ENCODE measurements at regions not wholly inside any gene's neighbourhood (a gene's known extent, or its start where the extent isn't known, plus 50 kb on each side); places are given as distances from the start of the nearest gene placed in this dataset.
"Not testable (repeated sequence)": the region's sequence is repeated elsewhere in the genome, so short reads cannot be mapped to it uniquely, and the experiment has no call there.

DNA sequence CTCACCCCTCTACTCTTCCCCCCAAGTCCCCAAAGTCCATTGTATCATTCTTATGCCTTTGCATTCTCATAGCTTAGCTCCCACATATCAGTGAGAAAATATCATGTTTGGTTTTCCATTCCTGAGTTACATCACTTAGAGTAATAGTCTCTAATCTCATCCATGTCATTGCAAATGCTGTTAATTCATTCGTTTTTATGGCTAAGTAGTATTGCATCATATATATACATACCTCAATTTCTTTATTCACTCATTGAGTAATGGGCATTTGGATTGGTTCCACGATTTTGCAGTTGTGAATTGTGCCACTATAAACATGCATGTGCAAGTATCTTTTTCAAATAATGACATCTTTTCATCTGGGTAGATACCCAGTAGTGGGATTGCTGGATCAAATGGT is 596.3 kb upstream of the RBFOX1 start:
- H3K27me3 Mint-ChIP-seq (ENCODE audit: low read depth); H3K4me3 Mint-ChIP-seq; H3K4me1 Mint-ChIP-seq (ENCODE audit: low read depth); ATAC-seq; H3K36me3 Mint-ChIP-seq (ENCODE audit: insufficient read depth); DNase-seq: not testable (repeated sequence)
- H3K9me3 Mint-ChIP-seq = peaks cover 11% of the 10 kb centered on the region

GRCh38 chr16:6735631-6736030 is 597.0 kb upstream of the RBFOX1 start:
- H3K27me3 Mint-ChIP-seq (ENCODE audit: low read depth) = no peaks in the 10 kb centered on the region
- no peak for DNase-seq
- H3K4me3 Mint-ChIP-seq = no peak overlapping the region
- H3K4me1 Mint-ChIP-seq (ENCODE audit: low read depth) = no peaks in the 10 kb centered on the region
- H3K9me3 Mint-ChIP-seq = peaks cover 13% of the 10 kb centered on the region
- ATAC-seq = no peak
- no peaks in the 10 kb centered on the region for H3K36me3 Mint-ChIP-seq (ENCODE audit: insufficient read depth)

DNA sequence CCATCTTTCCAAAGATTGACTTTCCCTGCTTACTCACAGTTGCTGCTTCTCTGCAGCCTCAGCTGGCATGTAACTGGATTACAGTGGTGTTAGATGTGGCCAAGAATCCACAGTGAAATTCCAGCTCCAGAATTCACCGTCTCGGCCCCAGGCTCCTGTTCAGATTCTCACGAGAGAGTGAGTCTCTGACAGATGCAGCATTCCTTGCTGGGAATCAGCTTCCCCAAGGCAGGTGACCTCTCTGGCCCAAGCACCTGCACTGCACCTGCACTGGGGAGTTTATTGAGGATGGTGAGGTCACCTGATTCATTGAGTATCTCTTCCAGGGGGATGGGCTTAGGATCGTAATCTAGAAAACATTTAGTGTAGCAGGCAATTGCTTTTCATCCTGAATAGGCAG is 600.5 kb upstream of the RBFOX1 start:
- no peak overlapping the region for H3K4me3 Mint-ChIP-seq
- no peaks in the 10 kb centered on the region for H3K27me3 Mint-ChIP-seq (ENCODE audit: low read depth)
- H3K9me3 Mint-ChIP-seq = peaks cover 5% of the 10 kb centered on the region
- H3K4me1 Mint-ChIP-seq (ENCODE audit: low read depth) = no peaks in the 10 kb centered on the region
- ATAC-seq = no peak
- no peaks in the 10 kb centered on the region for H3K36me3 Mint-ChIP-seq (ENCODE audit: insufficient read depth)
- no peak for DNase-seq

GRCh38 chr16:6728381-6728780 is 604.3 kb upstream of the RBFOX1 start:
- Mint-ChIP-seq H3K4me3 (no peak overlapping the region), H3K9me3 (peaks cover 5% of the 10 kb centered on the region), H3K4me1 (ENCODE audit: low read depth) (no peaks in the 10 kb centered on the region), H3K27me3 (ENCODE audit: low read depth) (no peaks in the 10 kb centered on the region), H3K36me3 (ENCODE audit: insufficient read depth) (no peaks in the 10 kb centered on the region)
- ATAC-seq (no peak), DNase-seq (no peak)

DNA sequence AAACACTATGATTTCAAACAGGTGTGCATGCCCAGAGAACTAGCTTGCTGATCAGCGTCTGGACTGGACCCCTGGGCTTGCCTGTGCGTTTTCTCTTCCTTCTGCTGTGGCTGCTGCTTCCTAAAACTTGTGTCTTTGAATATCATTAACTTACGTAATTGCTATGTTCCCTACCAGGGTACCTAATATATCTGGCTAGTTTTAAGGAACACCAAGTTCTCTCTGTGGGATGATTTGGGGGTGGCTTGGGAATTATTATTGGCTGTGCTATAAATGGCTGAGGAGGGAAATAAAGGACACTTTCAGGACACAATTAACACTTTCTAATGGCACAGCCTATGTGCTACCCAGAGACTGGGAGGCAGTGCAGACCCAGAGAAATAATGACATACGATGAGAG is 606.0 kb upstream of the RBFOX1 start:
- Mint-ChIP-seq H3K4me1 (ENCODE audit: low read depth) (no peaks in the 10 kb centered on the region), H3K9me3 (peaks cover 5% of the 10 kb centered on the region), H3K27me3 (ENCODE audit: low read depth) (no peaks in the 10 kb centered on the region), H3K36me3 (ENCODE audit: insufficient read depth) (no peaks in the 10 kb centered on the region), H3K4me3 (no peak overlapping the region)
- DNase-seq = no peak
- no peak for ATAC-seq

DNA sequence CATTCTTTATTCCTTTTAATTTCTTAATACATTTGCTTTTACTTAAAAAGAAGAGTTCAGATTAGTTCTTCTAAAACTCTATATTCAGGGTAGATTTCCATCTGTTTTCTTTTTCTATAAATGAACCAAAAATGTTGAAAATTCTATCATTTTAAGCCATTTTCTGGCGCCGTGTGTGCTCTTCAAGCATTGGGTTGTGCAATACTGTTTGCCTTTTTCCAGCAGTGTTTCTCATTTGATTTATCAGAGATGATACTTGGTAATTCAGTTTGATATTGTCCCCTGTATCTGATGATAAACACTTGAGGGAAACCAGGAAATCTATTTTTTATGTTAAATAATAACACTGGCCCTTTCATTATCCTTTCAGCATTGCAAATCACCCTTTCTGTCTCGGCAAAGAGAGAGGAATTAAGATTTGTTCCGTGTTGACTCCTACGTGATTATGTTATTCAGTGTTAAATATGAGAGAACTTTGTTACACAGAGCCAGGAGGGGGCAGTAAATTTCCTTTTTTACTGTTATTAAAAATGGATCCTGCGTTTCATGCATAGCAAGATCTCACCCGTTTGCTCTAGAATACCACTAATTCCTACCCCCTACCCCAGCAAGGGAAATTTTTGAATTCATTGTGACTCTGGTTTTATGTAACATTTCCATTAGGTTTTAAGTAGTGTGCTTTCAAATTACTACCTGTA is 606.9 kb upstream of the RBFOX1 start:
- Mint-ChIP-seq H3K36me3 (ENCODE audit: insufficient read depth) (no peaks in the 10 kb centered on the region), H3K9me3 (peaks cover 2% of the 10 kb centered on the region), H3K27me3 (ENCODE audit: low read depth) (no peaks in the 10 kb centered on the region), H3K4me1 (ENCODE audit: low read depth) (no peaks in the 10 kb centered on the region), H3K4me3 (no peak overlapping the region)
- DNase-seq = no peak
- no peak for ATAC-seq

DNA sequence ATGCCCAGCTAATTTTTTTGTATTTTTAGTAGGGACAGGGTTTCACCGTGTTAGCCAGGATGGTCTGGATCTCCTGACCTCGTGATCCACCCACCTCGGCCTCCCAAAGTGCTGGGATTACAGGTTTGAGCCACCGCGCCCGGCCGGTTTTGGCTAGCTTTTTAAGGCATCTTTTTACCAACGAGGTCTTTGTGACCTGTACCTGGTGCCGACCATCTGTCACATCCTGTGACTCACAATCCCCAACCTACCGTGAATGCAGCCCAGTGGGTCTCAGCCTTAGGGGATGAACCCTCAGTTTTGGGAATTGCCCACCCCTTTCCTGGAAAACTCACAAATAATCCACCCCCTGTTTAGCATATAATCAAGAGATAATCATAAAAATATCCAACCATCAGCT is 607.4 kb upstream of the RBFOX1 start:
- H3K4me1 Mint-ChIP-seq (ENCODE audit: low read depth); ATAC-seq; H3K4me3 Mint-ChIP-seq; H3K27me3 Mint-ChIP-seq (ENCODE audit: low read depth); DNase-seq; H3K36me3 Mint-ChIP-seq (ENCODE audit: insufficient read depth); H3K9me3 Mint-ChIP-seq: not testable (repeated sequence)

GRCh38 chr16:6722786-6723185 is 609.9 kb upstream of the RBFOX1 start:
- DNase-seq = no peak
- no peak for ATAC-seq
- no peak overlapping the region for H3K4me3 Mint-ChIP-seq

DNA sequence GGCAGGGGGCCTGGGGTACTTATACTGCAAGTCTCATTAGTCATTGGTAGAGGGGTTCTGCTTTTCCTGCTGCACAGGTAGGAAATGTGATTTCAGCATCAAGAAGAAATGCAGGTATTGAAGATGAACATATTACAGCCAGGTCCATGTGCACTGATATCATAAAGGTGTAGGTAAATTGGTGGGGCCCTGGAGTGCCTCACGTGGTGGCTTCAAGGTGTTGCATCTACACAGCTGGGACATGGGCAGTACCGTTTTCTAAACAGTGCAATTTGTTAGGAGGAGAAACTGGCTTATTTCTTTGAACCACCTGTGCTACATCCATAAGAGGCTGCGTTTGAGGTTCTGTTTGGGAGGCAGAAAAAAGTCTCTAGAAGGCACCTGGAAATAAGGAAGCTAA is 618.1 kb upstream of the RBFOX1 start:
- ATAC-seq (no peak), DNase-seq (no peak)
- H3K36me3 Mint-ChIP-seq (ENCODE audit: insufficient read depth) = no peaks in the 10 kb centered on the region
- H3K27me3 Mint-ChIP-seq (ENCODE audit: low read depth) = no peaks in the 10 kb centered on the region
- H3K4me1 Mint-ChIP-seq (ENCODE audit: low read depth) = no peaks in the 10 kb centered on the region
- no peak overlapping the region for H3K4me3 Mint-ChIP-seq
- peaks cover 5% of the 10 kb centered on the region for H3K9me3 Mint-ChIP-seq

More at GRCh38 chr16:6722786-6723185, 609.9 kb upstream of the RBFOX1 start:
- Mint-ChIP-seq H3K27me3 (ENCODE audit: low read depth) (no peaks in the 10 kb centered on the region), H3K9me3 (peaks cover 10% of the 10 kb centered on the region), H3K36me3 (ENCODE audit: insufficient read depth) (no peaks in the 10 kb centered on the region), H3K4me1 (ENCODE audit: low read depth) (no peaks in the 10 kb centered on the region)

- H3K4me1 Mint-ChIP-seq (ENCODE audit: low read depth) = no peaks in the 10 kb centered on the region
- DNase-seq (no peak), ATAC-seq (no peak)
- H3K27me3 Mint-ChIP-seq (ENCODE audit: low read depth) = no peaks in the 10 kb centered on the region
- no peak overlapping the region for H3K4me3 Mint-ChIP-seq
- H3K9me3 Mint-ChIP-seq = peaks cover 4% of the 10 kb centered on the region
- no peaks in the 10 kb centered on the region for H3K36me3 Mint-ChIP-seq (ENCODE audit: insufficient read depth)
These were observed 622.9 kb upstream of the RBFOX1 start for GRCh38 chr16:6709736-6710135.

- DNase-seq (no peak), ATAC-seq (no peak)
- H3K27me3 Mint-ChIP-seq (ENCODE audit: low read depth) = no peaks in the 10 kb centered on the region
- no peak overlapping the region for H3K4me3 Mint-ChIP-seq
- no peaks in the 10 kb centered on the region for H3K4me1 Mint-ChIP-seq (ENCODE audit: low read depth)
- no peaks in the 10 kb centered on the region for H3K36me3 Mint-ChIP-seq (ENCODE audit: insufficient read depth)
- H3K9me3 Mint-ChIP-seq = peaks cover 9% of the 10 kb centered on the region
These were observed 623.9 kb upstream of the RBFOX1 start for GRCh38 chr16:6708576-6709215.

DNA sequence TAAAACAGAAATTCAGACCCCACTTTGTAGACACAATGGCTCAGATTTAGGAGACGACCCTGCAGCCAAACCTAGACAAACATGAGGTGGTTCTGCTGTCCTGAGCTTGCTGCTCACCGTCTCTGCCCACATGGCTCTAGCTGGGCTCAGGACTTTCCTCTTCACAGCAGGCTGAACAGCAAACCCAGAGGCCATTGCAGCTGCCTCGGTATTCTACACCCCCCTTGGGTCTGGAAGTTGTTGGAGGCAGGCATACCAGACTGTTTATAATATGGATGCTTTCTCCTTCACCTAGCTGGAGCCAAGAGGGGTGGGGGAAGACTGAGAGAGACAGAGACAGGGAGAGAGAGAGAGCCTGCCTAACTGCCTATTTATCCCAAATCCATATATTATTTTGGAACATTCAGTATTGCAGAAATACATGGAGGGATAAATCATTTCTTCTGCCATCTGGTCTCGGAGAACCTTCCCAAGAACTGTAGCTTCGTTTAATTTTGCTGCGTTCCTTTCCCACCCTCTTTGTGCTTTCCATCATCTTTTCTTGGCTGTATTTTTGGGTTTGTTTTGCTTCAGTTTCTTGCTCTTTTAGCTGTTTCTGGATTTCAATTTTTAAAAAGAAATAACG is 628.2 kb upstream of the RBFOX1 start:
- Mint-ChIP-seq H3K4me3 (no peak overlapping the region), H3K9me3 (peaks cover 9% of the 10 kb centered on the region), H3K27me3 (ENCODE audit: low read depth) (no peaks in the 10 kb centered on the region), H3K36me3 (ENCODE audit: insufficient read depth) (no peaks in the 10 kb centered on the region), H3K4me1 (ENCODE audit: low read depth) (no peaks in the 10 kb centered on the region)
- DNase-seq (no peak), ATAC-seq (no peak)

DNA sequence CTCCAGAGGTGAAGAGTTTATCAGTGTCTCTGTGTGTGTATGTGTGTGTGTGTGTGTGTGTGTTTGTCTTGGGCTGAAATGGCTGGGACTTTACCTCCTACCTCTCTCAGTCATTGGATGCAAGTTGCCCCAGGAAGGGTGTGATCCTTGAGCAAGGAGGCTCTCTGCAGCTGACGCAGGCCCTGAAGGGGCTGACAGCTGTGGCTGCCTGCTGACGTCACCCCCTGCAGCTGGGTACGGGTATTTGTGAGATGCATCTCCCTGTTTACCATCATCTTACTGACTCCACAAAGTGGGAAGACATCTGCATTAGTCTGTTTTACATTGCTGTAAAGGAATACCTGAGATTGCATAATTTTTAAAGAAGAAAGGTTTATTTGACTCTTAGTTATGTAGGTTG is 631.5 kb upstream of the RBFOX1 start:
- Mint-ChIP-seq H3K9me3 (peaks cover 14% of the 10 kb centered on the region), H3K4me1 (ENCODE audit: low read depth) (no peaks in the 10 kb centered on the region), H3K36me3 (ENCODE audit: insufficient read depth) (no peaks in the 10 kb centered on the region), H3K4me3 (no peak overlapping the region), H3K27me3 (ENCODE audit: low read depth) (no peaks in the 10 kb centered on the region)
- DNase-seq (no peak), ATAC-seq (no peak)

- Mint-ChIP-seq H3K27me3 (ENCODE audit: low read depth) (no peaks in the 10 kb centered on the region), H3K36me3 (ENCODE audit: insufficient read depth) (no peaks in the 10 kb centered on the region), H3K4me3 (no peak overlapping the region), H3K9me3 (peaks cover 5% of the 10 kb centered on the region), H3K4me1 (ENCODE audit: low read depth) (no peaks in the 10 kb centered on the region)
- ATAC-seq (no peak), DNase-seq (no peak)
These were observed 634.1 kb upstream of the RBFOX1 start for GRCh38 chr16:6698548-6698947.

DNA sequence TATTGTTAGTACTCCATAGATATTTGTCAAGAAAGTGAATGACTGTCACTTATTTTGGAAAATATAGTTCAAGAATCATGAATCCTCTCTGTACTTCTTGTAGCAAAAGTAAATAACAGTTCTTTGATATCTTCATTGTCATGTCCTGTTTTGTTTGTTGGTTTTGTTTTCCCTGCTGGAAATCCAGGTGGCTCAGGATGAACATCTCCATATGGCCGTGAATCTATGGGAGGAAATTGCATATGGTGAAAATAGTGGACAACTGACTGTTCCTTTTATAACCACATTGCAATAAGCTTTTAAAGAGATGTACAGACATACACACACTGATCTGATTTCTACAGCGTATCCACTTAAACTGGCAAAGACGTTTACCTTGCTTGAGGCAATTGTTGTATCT is 637.0 kb upstream of the RBFOX1 start:
- H3K4me3 Mint-ChIP-seq = no peak overlapping the region
- H3K36me3 Mint-ChIP-seq (ENCODE audit: insufficient read depth) = no peaks in the 10 kb centered on the region
- no peak for DNase-seq
- no peaks in the 10 kb centered on the region for H3K4me1 Mint-ChIP-seq (ENCODE audit: low read depth)
- ATAC-seq = no peak
- no peaks in the 10 kb centered on the region for H3K27me3 Mint-ChIP-seq (ENCODE audit: low read depth)
- H3K9me3 Mint-ChIP-seq = peaks cover 5% of the 10 kb centered on the region
